ENCODE measurements at regions not wholly inside any gene's neighbourhood (a gene's known extent, or its start where the extent isn't known, plus 50 kb on each side); places are given as distances from the start of the nearest gene placed in this dataset.

DNA sequence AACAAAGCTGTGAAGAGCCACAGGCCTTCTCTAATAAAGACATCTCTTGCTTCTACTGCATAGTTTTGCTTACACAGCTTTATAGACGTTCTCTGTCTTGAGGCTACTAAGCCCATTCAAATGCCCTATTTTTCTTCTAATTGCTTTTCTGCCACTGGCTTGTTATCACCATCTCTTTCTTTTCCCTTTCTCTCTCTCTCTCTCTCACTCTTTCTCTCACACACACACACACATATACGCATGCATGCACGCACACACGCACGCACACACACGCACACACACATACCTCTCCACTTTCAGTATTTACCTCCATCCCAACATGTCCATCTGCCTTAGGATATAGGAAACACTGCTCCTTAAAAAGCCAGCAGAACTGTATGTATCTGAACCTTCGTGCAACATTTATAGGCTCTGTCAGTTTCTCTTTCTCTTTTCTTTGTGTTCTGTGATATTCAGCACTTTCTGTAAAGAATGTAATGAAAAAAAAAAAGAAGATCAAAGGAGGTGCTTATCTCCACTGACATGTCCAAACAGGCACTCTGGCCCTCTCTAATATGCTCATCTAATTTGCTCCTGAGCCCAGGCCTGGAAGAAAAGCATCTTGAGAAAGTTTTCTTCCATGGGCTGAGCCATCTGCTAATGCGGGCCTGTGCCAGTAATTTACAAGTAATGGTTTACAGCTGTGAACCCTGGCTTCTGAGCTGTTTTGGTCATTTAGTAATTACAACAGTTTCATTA lies 1046.7 kb upstream of the MAP3K7 start:
- DNase-seq (ENCODE audit: low read depth, low spot score): no peak
- TF ChIP-seq, protein P1, sequence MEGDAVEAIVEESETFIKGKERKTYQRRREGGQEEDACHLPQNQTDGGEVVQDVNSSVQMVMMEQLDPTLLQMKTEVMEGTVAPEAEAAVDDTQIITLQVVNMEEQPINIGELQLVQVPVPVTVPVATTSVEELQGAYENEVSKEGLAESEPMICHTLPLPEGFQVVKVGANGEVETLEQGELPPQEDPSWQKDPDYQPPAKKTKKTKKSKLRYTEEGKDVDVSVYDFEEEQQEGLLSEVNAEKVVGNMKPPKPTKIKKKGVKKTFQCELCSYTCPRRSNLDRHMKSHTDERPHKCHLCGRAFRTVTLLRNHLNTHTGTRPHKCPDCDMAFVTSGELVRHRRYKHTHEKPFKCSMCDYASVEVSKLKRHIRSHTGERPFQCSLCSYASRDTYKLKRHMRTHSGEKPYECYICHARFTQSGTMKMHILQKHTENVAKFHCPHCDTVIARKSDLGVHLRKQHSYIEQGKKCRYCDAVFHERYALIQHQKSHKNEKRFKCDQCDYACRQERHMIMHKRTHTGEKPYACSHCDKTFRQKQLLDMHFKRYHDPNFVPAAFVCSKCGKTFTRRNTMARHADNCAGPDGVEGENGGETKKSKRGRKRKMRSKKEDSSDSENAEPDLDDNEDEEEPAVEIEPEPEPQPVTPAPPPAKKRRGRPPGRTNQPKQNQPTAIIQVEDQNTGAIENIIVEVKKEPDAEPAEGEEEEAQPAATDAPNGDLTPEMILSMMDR (IDR thresholded peaks at IDR 0.05; ENCODE audit: low read depth, low read length): no peak
- in situ Hi-C loops (cut with HindIII; ENCODE audit: low sequenced_read_pairs): no loop called here
- no peak overlapping the region for H3K4me3 ChIP-seq (ENCODE audit: low read depth, low read length)

DNA sequence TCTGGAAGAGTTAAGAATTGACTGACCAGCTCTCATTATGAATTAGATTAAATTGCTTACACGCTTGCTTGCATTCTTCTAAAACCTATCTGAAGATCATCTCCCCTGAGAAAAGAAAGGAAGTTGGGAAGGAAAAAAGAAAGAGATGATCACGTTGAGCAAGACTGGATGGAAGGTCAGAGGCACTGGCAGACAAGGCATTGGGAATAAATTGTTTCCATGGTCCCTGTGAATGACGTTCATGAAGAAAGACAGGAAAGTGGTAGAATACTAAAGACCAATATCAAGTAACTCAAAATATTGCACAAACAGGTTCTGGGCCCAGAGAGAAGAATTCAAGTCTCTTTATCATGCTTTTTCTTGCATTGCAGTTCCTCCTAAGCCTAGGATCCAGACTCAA lies 1045.4 kb upstream of the MAP3K7 start:
- in situ Hi-C loops (cut with HindIII; ENCODE audit: low sequenced_read_pairs): no loop called here
- no peak for DNase-seq (ENCODE audit: low read depth, low spot score)
- TF ChIP-seq, protein P1 (IDR thresholded peaks at IDR 0.05; ENCODE audit: low read depth, low read length): no peak
- H3K4me3 ChIP-seq (ENCODE audit: low read depth, low read length): no peak overlapping the region

DNA sequence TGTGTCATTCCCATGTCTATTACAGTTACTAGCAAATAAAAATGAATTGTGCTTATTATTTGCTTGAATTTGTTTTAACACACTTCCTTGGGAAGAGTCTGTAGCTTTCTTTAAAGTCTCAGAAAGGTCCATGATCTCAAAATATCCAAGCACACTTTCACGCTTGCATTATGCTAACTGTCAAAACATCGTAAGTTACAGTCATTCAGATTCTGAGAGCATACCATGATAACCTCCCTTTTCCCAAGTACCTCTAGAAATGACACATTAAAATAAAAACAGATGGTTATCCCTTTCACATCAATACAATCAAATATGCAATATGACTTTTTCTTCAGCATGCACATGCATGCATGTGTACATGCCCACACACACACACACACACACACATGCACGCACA lies 1044.4 kb upstream of the MAP3K7 start:
- TF ChIP-seq, protein P1 (IDR thresholded peaks at IDR 0.05; ENCODE audit: low read depth, low read length): no peak
- no peak for DNase-seq (ENCODE audit: low read depth, low spot score)
- in situ Hi-C loops (cut with HindIII; ENCODE audit: low sequenced_read_pairs): no loop called here
- no peak overlapping the region for H3K4me3 ChIP-seq (ENCODE audit: low read depth, low read length)

DNA sequence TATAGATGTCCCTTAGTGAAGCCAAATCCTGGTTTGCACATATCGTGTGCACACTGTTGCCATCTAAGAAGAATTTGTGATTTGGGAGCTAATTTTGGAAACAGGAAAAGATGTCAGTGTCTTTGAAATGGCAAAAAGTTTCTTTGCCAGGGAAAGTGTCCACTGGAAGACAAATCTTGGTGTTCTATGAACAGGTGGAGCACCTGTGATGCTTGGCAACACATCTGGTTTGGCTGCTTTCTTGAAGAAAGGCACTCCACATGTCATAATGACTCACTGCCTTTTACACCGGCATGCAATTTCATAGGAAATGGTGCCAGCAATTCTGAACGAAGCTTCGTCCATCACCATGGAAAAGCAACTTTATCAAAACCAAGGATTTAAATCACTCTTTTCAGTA lies 1040.0 kb upstream of the MAP3K7 start:
- TF ChIP-seq, protein P1 (IDR thresholded peaks at IDR 0.05; ENCODE audit: low read depth, low read length): no peak
- H3K4me3 ChIP-seq (ENCODE audit: low read depth, low read length): no peak overlapping the region
- in situ Hi-C loops (cut with HindIII; ENCODE audit: low sequenced_read_pairs): no loop called here
- peak; percentile 6 for DNase-seq (ENCODE audit: low read depth, low spot score)

DNA sequence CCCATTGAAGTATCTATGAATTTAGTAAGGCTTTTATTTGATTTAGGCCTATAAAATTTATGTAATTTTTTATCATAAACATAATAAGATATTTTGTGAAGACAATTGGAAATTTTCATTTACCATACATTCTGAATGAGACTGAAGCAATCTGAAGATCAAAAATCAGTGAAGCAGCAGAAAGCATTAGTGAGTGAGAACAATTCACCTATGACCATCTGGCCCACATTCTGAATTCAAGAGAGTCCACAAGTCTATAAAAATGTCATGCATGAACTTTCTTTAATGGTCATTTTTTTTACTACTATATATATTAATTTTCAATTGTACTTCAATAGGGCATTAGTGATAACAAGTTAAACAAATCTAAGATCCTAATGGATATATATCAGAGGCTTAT lies 1026.6 kb upstream of the MAP3K7 start:
- H3K4me3 ChIP-seq (ENCODE audit: low read depth, low read length): no peak overlapping the region
- TF ChIP-seq, protein P1 (IDR thresholded peaks at IDR 0.05; ENCODE audit: low read depth, low read length): no peak
- in situ Hi-C loops (cut with HindIII; ENCODE audit: low sequenced_read_pairs): no loop called here
- no peak for DNase-seq (ENCODE audit: low read depth, low spot score)

DNA sequence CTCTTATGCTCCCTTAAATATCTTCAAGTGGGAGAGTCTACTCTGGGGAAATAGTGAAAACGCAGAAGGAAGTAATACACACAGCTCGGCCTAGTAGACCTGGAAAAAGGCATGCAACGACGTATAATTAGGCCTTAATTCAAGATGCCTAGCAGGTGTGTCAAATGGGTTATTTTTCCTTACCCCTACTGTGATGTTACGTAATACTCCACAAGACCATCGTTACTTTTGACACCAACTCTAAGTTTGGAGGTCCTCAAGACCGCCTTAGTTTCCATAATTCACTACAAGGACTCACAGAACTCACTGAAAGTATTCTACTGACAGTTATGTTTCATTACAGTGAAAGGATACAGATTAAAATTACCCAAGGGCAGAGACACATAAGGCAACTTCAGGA lies 1024.3 kb upstream of the MAP3K7 start:
- H3K4me3 ChIP-seq (ENCODE audit: low read depth, low read length): no peak overlapping the region
- DNase-seq (ENCODE audit: low read depth, low spot score): no peak
- in situ Hi-C loops (cut with HindIII; ENCODE audit: low sequenced_read_pairs): no loop called here
- TF ChIP-seq, protein P1 (IDR thresholded peaks at IDR 0.05; ENCODE audit: low read depth, low read length): no peak

All from astrocyte of the spinal cord (primary cell).